Caco-2 (cell line): ENCODE measurements at regions not wholly inside any gene's neighbourhood (a gene's known extent, or its start where the extent isn't known, plus 50 kb on each side); places are given as distances from the start of the nearest gene placed in this dataset.
"Not testable (repeated sequence)": the region's sequence is repeated elsewhere in the genome, so short reads cannot be mapped to it uniquely, and the experiment has no call there.

ENCODE experiments used
- BruUV-seq: library from RNA; stranded (reverse); fragments of 400-500 nt; replicated peaks from 2 replicates; lab custom pipeline; 2021; lab: Mats Ljungman, UMichigan
- CTCF ChIA-PET: fragments of 300-600 bp; sonication (Branson Sonifier 250); formaldehyde crosslinking; loops from one replicate; lab custom pipeline; 2022; ENCODE audit warnings: antibody characterized with exemption; lab: Charles Lee
- POLR2A ChIA-PET: fragments of 300-600 bp; sonication (Branson Sonifier 250); formaldehyde crosslinking; loops from one replicate; lab custom pipeline; 2022; ENCODE audit warnings: antibody characterized with exemption; lab: Charles Lee
- DNase-seq, 2 experiments: peaks; one replicate each; pipeline versions ENCODE4 v3.0.0 to v3.0.0-alpha.2; 2020 to 2022
- H3K27me3 ChIP-seq: replicated peaks from 2 replicates; pipeline ENCODE4 v1.6.0; 2011; ENCODE audit warnings: low read length; ENCODE audit not compliant: control insufficient read depth, insufficient read depth
- H3K36me3 ChIP-seq: 2 replicates; pipeline ENCODE4 v1.5.1; 2011; ENCODE audit warnings: low read length; ENCODE audit not compliant: control insufficient read depth, insufficient read depth
- H3K4me1 ChIP-seq: fragments of 250-450 bp; sonication (Bioruptor Pico); 2 replicates; pipeline ENCODE4 v1.5.1; 2020; ENCODE audit warnings: mild to moderate bottlenecking
- H3K4me3 ChIP-seq: 2 replicates; pipeline ENCODE4 v1.5.1; 2011; ENCODE audit warnings: low read depth, mild to moderate bottlenecking, control low read depth, low read length
- H3K9me3 ChIP-seq: fragments of 250-450 bp; sonication (Bioruptor Pico); 2 replicates; pipeline ENCODE4 v1.5.1; 2020; ENCODE audit warnings: mild to moderate bottlenecking, moderate library complexity
- H3K27ac Mint-ChIP-seq: one replicate; pipeline ENCODE4 v1.8.0; 2022; ENCODE audit warnings: mixed read lengths; ENCODE audit not compliant: unreplicated experiment
- H3K27me3 Mint-ChIP-seq: one replicate; pipeline ENCODE4 v1.8.0; 2022; ENCODE audit warnings: mixed read lengths; ENCODE audit not compliant: insufficient read depth, unreplicated experiment
- H3K36me3 Mint-ChIP-seq: one replicate; pipeline ENCODE4 v1.8.0; 2022; ENCODE audit warnings: mild to moderate bottlenecking, mixed read lengths; ENCODE audit not compliant: insufficient read depth, unreplicated experiment
- H3K4me1 Mint-ChIP-seq: one replicate; pipeline ENCODE4 v1.8.0; 2022; ENCODE audit warnings: low read depth, mixed read lengths; ENCODE audit not compliant: unreplicated experiment
- H3K4me3 Mint-ChIP-seq: one replicate; pipeline ENCODE4 v1.8.0; 2022; ENCODE audit warnings: mild to moderate bottlenecking, moderate library complexity, mixed read lengths; ENCODE audit not compliant: unreplicated experiment
- H3K9me3 Mint-ChIP-seq: one replicate; pipeline ENCODE4 v1.8.0; 2022; ENCODE audit warnings: mixed read lengths; ENCODE audit not compliant: unreplicated experiment
- intact Hi-C: fragments of 100-400 bp; cut with micrococcal nuclease; formaldehyde crosslinking; loops from one replicate; pipeline ENCODE4 v1.10.0; 2022; ENCODE audit not compliant: unreplicated experiment
- TF ChIP-seq, protein P1 (sequence below), 2 experiments: fragments of 200-600 bp in 1 of 2; IDR thresholded peaks; 1 replicate in 1 of 2; 2 replicates in 1 of 2; pipeline versions ENCODE4 v1.5.1 to v1.8.0; 2011 to 2022; ENCODE audit warnings: antibody characterized with exemption in 1 of 2, control low read depth in 1 of 2, inconsistent platforms in 1 of 2, low read depth in 1 of 2, low read length in 1 of 2, mild to moderate bottlenecking in 1 of 2, moderate library complexity in 1 of 2; ENCODE audit not compliant: insufficient read depth in 1 of 2, severe bottlenecking in 1 of 2, unreplicated experiment in 1 of 2

DNA sequence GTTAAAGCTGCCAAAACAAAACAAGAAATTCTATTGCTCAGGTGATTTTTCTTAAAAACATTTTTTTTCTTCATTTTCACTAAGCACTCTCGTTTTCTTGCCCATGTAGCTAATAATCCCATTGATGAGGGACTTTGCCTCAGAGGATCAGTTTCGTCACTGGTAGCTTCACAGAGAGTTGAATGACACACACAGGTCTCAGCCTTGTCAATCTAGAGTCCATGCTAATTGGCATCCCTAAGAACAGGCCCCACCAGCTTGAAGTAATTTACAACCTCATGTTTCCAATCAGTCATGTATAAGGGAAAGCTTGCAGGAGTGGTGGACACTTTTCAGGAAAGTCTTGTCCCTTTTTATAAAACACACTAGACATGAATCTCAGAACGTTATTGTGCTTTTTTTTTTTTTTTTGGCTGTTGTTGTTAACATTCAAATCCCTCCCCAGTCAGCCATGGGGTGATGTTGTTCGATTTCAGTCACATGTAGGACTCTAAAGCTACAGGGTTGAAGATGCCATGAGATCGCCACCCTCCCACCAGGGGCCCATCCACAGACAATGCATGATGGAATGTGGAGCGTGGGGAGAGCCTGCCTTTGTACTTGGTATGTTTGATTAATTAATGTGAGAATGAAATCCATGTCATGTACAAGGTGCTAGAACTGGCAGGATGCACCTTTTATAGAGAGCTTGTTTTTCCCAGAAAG is 232.4 kb upstream of the FZD8 start:
- no peak overlapping the region for H3K4me3 Mint-ChIP-seq
- intact Hi-C loops, result no loop called here
- POLR2A ChIA-PET, result no interaction called here
- Histone ChIP-seq H3K4me3 (no peak overlapping the region), H3K4me1 (peaks cover 11% of the 10 kb centered on the region), H3K36me3 (no peaks in the 10 kb centered on the region), H3K27me3 (no peaks in the 10 kb centered on the region), H3K9me3 (0 out of 2 replicates have a peak, but pooled peaks cover 5% of the 10 kb centered on the region)
- CTCF ChIA-PET, result interaction anchor here (0.7 kb wide), 1 partner anchor 236 kb away, joined by 3 read pairs; no protein-coding TSS in a partner anchor
- TF ChIP-seq, protein P1, sequence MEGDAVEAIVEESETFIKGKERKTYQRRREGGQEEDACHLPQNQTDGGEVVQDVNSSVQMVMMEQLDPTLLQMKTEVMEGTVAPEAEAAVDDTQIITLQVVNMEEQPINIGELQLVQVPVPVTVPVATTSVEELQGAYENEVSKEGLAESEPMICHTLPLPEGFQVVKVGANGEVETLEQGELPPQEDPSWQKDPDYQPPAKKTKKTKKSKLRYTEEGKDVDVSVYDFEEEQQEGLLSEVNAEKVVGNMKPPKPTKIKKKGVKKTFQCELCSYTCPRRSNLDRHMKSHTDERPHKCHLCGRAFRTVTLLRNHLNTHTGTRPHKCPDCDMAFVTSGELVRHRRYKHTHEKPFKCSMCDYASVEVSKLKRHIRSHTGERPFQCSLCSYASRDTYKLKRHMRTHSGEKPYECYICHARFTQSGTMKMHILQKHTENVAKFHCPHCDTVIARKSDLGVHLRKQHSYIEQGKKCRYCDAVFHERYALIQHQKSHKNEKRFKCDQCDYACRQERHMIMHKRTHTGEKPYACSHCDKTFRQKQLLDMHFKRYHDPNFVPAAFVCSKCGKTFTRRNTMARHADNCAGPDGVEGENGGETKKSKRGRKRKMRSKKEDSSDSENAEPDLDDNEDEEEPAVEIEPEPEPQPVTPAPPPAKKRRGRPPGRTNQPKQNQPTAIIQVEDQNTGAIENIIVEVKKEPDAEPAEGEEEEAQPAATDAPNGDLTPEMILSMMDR (IDR thresholded peaks at IDR 0.05; ENCODE audit: insufficient read depth in 1 of 2, low read depth in 1 of 2, low read length in 1 of 2, severe bottlenecking in 1 of 2, unreplicated experiment in 1 of 2), result no peak
- H3K36me3 Mint-ChIP-seq, result no peaks in the 10 kb centered on the region
- H3K9me3 Mint-ChIP-seq, result no peaks in the 10 kb centered on the region
- H3K27me3 Mint-ChIP-seq, result no peaks in the 10 kb centered on the region
- H3K4me1 Mint-ChIP-seq, result peaks cover 13% of the 10 kb centered on the region
- DNase-seq, result no peak
- BruUV-seq, result no TSS peak
- no peak overlapping the region for H3K27ac Mint-ChIP-seq

DNA sequence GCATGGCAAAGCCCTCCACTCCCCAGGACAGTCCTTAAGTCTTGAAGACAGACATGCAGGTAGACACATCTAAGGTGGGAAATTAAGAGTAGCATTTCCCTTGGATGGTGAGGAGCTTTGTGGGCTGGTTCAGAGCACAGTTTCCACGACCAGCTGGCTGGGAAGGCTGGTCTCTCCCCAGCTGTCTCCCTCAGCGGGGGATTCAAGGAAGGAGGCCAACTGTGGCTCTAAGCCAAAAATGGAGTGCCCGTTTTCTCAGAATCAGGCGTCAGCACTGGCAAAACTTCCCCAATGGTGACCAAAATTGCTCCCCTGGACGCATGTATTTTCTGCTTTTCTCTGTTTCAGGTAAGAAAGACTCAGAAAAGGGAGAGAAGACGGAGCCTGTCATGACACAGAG is 230.6 kb upstream of the FZD8 start:
- no peaks in the 10 kb centered on the region for H3K36me3 ChIP-seq
- ChIA-PET CTCF (no interaction called here), POLR2A (no interaction called here)
- no peak overlapping the region for H3K27ac Mint-ChIP-seq
- H3K4me3 Mint-ChIP-seq, result no peak overlapping the region
- intact Hi-C loops, result no loop called here
- H3K36me3 Mint-ChIP-seq, result no peaks in the 10 kb centered on the region
- H3K9me3 Mint-ChIP-seq, result no peaks in the 10 kb centered on the region
- no peak overlapping the region for H3K4me3 ChIP-seq
- peaks cover 11% of the 10 kb centered on the region for H3K4me1 ChIP-seq
- H3K27me3 ChIP-seq, result no peaks in the 10 kb centered on the region
- H3K4me1 Mint-ChIP-seq, result peaks cover 13% of the 10 kb centered on the region
- no TSS peak for BruUV-seq
- 0 out of 2 replicates have a peak, but pooled peaks cover 5% of the 10 kb centered on the region for H3K9me3 ChIP-seq
- DNase-seq, result no peak
- no peaks in the 10 kb centered on the region for H3K27me3 Mint-ChIP-seq
- TF ChIP-seq, protein P1 (IDR thresholded peaks at IDR 0.05; ENCODE audit: insufficient read depth in 1 of 2, low read depth in 1 of 2, low read length in 1 of 2, severe bottlenecking in 1 of 2, unreplicated experiment in 1 of 2), result no peak

DNA sequence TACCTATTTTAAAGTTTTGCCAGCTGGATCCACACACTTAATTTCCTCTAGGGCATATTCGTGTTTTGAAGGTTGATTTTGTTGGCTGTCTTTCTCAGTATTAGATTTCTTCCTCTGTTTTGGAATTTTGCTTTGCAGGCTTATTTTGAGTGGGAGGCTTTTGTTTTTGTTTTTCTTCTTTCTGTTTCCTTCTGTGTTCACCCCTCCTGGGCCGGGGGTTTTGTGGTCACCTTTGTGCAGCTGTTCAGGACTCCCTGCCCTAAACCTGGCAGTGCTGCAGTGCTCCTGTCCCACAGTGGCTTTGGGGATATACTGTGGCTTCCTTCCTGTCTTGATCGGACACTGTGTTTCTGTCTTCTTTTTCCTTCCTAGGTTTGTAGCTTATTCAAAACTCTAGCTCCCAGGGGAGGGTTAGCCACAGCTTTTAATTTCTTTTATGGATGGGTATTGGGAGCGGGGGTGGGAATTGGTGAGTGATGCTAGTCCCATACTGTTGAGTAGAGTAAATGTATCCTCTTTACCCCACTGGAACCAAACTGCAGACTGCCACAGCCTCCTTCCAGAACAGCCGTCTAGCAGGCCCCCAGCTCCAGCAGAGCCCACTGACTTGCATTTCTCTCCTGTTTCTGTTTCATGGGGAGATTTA is 228.7 kb upstream of the FZD8 start:
- H3K4me1 ChIP-seq, result peaks cover 1% of the 10 kb centered on the region; the same call in 1 of the 2 replicates
- TF ChIP-seq, protein P1 (IDR thresholded peaks at IDR 0.05; ENCODE audit: insufficient read depth in 1 of 2, low read depth in 1 of 2, low read length in 1 of 2, severe bottlenecking in 1 of 2, unreplicated experiment in 1 of 2), result no peak
- peaks cover 5% of the 10 kb centered on the region; the same call in 1 of the 2 replicates for H3K9me3 ChIP-seq
- no peaks in the 10 kb centered on the region for H3K36me3 ChIP-seq
- Mint-ChIP-seq H3K4me1 (peaks cover 6% of the 10 kb centered on the region), H3K27me3 (no peaks in the 10 kb centered on the region), H3K4me3 (no peak overlapping the region), H3K36me3 (no peaks in the 10 kb centered on the region), H3K9me3 (no peaks in the 10 kb centered on the region), H3K27ac (no peak overlapping the region)
- no TSS peak for BruUV-seq
- intact Hi-C loops, result no loop called here
- no peak overlapping the region for H3K4me3 ChIP-seq
- CTCF ChIA-PET, result no interaction called here
- no peak for DNase-seq
- no peaks in the 10 kb centered on the region for H3K27me3 ChIP-seq
- POLR2A ChIA-PET, result no interaction called here

DNA sequence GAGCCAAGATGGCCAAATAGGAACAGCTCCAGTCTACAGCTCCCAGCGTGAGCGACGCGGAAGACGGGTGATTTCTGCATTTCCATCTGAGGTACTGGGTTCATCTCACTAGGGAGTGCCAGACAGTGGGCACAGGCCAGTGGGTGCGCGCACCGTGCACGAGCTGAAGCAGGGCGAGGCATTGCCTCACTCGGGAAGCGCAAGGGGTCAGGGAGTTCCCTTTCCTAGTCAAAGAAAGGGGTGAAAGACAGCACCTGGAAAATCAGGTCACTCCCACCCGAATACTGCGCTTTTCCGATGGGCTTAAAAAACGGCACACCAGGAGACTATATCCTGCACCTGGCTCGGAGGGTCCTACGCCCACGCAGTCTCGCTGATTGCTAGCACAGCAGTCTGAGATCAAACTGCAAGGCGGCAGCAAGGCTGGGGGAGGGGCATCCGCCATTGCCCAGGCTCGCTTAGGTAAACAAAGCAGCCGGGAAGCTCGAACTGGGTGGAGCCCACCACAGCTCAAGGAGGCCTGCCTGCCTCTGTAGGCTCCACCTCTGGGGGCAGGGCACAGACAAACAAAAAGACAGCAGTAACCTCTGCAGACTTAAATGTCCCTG is 216.7 kb upstream of the FZD8 start:
- H3K4me1 Mint-ChIP-seq, H3K9me3 ChIP-seq, POLR2A ChIA-PET, BruUV-seq, H3K36me3 ChIP-seq, intact Hi-C loops, H3K4me1 ChIP-seq, H3K36me3 Mint-ChIP-seq, H3K27me3 Mint-ChIP-seq, H3K27me3 ChIP-seq, CTCF ChIA-PET: not testable (repeated sequence)
- peak overlapping the region; percentile 39 for H3K4me3 ChIP-seq
- H3K27ac Mint-ChIP-seq, result peak overlapping the region; percentile 34
- peak; percentile 59 to 64 for DNase-seq
- peak overlapping the region; percentile 87 for H3K4me3 Mint-ChIP-seq
- peaks cover 10% of the 10 kb centered on the region for H3K9me3 Mint-ChIP-seq
